ENCODE measurements at regions not wholly inside any gene's neighbourhood (a gene's known extent, or its start where the extent isn't known, plus 50 kb on each side); places are given as distances from the start of the nearest gene placed in this dataset.
A peak's percentile ranks its signal among the peaks of the same experiment; 100 is the strongest.
"Not testable (repeated sequence)": the region's sequence is repeated elsewhere in the genome, so short reads cannot be mapped to it uniquely, and the experiment has no call there.

- not testable (repeated sequence) for H3K4me3 ChIP-seq (ENCODE audit: low read length); H3K9me3 ChIP-seq (replicated peaks; ENCODE audit: control insufficient read depth, low read depth, low read length); H3K36me3 ChIP-seq (ENCODE audit: control insufficient read depth, insufficient read depth, low read length); H3K27me3 ChIP-seq (ENCODE audit: control insufficient read depth, insufficient read depth, low read length)
- H3K4me1 ChIP-seq (ENCODE audit: control insufficient read depth, insufficient read depth, low read length) = peaks cover 18% of the 10 kb centered on the region
- peak overlapping the region; percentile 95 for H3K27ac ChIP-seq (ENCODE audit: low read length)
- DNase-seq = peak; percentile 75
- 60% methylated on average over 1 of the region's 13 CpGs for WGBS (ENCODE audit: insufficient coverage)
These were observed 205.4 kb downstream of the BCAS1 start for GRCh38 chr20:53864765-53865683.

- H3K9me3 ChIP-seq (replicated peaks; ENCODE audit: control insufficient read depth, low read depth, low read length); H3K4me3 ChIP-seq (ENCODE audit: low read length); H3K36me3 ChIP-seq (ENCODE audit: control insufficient read depth, insufficient read depth, low read length); H3K27me3 ChIP-seq (ENCODE audit: control insufficient read depth, insufficient read depth, low read length): not testable (repeated sequence)
- no CpG with 5 or more reads among the region's 10 CpGs for WGBS (ENCODE audit: insufficient coverage)
- H3K4me1 ChIP-seq (ENCODE audit: control insufficient read depth, insufficient read depth, low read length) = peaks cover 23% of the 10 kb centered on the region
- H3K27ac ChIP-seq (ENCODE audit: low read length) = peak overlapping the region; percentile 51
- DNase-seq = peak; percentile 53
These were observed 206.3 kb downstream of the BCAS1 start for GRCh38 chr20:53863923-53864641.

GRCh38 chr20:53863535-53863922, 206.9 kb downstream of the BCAS1 start:
- H3K9me3 ChIP-seq (replicated peaks; ENCODE audit: control insufficient read depth, low read depth, low read length); DNase-seq; H3K4me3 ChIP-seq (ENCODE audit: low read length); H3K36me3 ChIP-seq (ENCODE audit: control insufficient read depth, insufficient read depth, low read length); H3K27ac ChIP-seq (ENCODE audit: low read length); H3K27me3 ChIP-seq (ENCODE audit: control insufficient read depth, insufficient read depth, low read length): not testable (repeated sequence)
- peaks cover 23% of the 10 kb centered on the region for H3K4me1 ChIP-seq (ENCODE audit: control insufficient read depth, insufficient read depth, low read length)
- WGBS (ENCODE audit: insufficient coverage) = no CpG with 5 or more reads among the region's 3 CpGs

GRCh38 chr20:53863039-53863438, 207.4 kb downstream of the BCAS1 start:
- WGBS (ENCODE audit: insufficient coverage) = no CpG with 5 or more reads among the region's 5 CpGs
- H3K27ac ChIP-seq (ENCODE audit: low read length); H3K4me3 ChIP-seq (ENCODE audit: low read length); H3K27me3 ChIP-seq (ENCODE audit: control insufficient read depth, insufficient read depth, low read length); DNase-seq; H3K9me3 ChIP-seq (replicated peaks; ENCODE audit: control insufficient read depth, low read depth, low read length); H3K36me3 ChIP-seq (ENCODE audit: control insufficient read depth, insufficient read depth, low read length): not testable (repeated sequence)
- peaks cover 23% of the 10 kb centered on the region for H3K4me1 ChIP-seq (ENCODE audit: control insufficient read depth, insufficient read depth, low read length)

- DNase-seq; H3K27me3 ChIP-seq (ENCODE audit: control insufficient read depth, insufficient read depth, low read length); H3K36me3 ChIP-seq (ENCODE audit: control insufficient read depth, insufficient read depth, low read length); H3K9me3 ChIP-seq (replicated peaks; ENCODE audit: control insufficient read depth, low read depth, low read length); H3K27ac ChIP-seq (ENCODE audit: low read length); H3K4me3 ChIP-seq (ENCODE audit: low read length): not testable (repeated sequence)
- 100% methylated on average over 2 of the region's 4 CpGs for WGBS (ENCODE audit: insufficient coverage)
- H3K4me1 ChIP-seq (ENCODE audit: control insufficient read depth, insufficient read depth, low read length) = peaks cover 25% of the 10 kb centered on the region
These were observed 207.9 kb downstream of the BCAS1 start for GRCh38 chr20:53862490-53862889.

GRCh38 chr20:53862136-53862397, 208.3 kb downstream of the BCAS1 start:
- no CpG with 5 or more reads among the region's 1 CpG for whole genome bisulfite sequencing (ENCODE audit: insufficient coverage)
- peaks cover 25% of the 10 kb centered on the region for H3K4me1 ChIP-seq (ENCODE audit: control insufficient read depth, insufficient read depth, low read length)
- H3K36me3 ChIP-seq (ENCODE audit: control insufficient read depth, insufficient read depth, low read length); H3K27me3 ChIP-seq (ENCODE audit: control insufficient read depth, insufficient read depth, low read length); H3K9me3 ChIP-seq (replicated peaks; ENCODE audit: control insufficient read depth, low read depth, low read length); DNase-seq; H3K4me3 ChIP-seq (ENCODE audit: low read length); H3K27ac ChIP-seq (ENCODE audit: low read length): not testable (repeated sequence)

- WGBS (ENCODE audit: insufficient coverage) = 8% methylated on average over 2 of the region's 5 CpGs
- H3K4me3 ChIP-seq (ENCODE audit: low read length) = no peak overlapping the region
- H3K4me1 ChIP-seq (ENCODE audit: control insufficient read depth, insufficient read depth, low read length) = peaks cover 12% of the 10 kb centered on the region
- peak overlapping the region; percentile 69 for H3K27ac ChIP-seq (ENCODE audit: low read length)
- DNase-seq = peak; percentile 96
- no peaks in the 10 kb centered on the region for H3K36me3 ChIP-seq (ENCODE audit: control insufficient read depth, insufficient read depth, low read length)
- H3K27me3 ChIP-seq (ENCODE audit: control insufficient read depth, insufficient read depth, low read length) = no peaks in the 10 kb centered on the region
- no peaks in the 10 kb centered on the region for H3K9me3 ChIP-seq (replicated peaks; ENCODE audit: control insufficient read depth, low read depth, low read length)
These were observed 210.7 kb downstream of the BCAS1 start for GRCh38 chr20:53859684-53860083.

- H3K9me3 ChIP-seq (replicated peaks; ENCODE audit: control insufficient read depth, low read depth, low read length); DNase-seq; H3K27me3 ChIP-seq (ENCODE audit: control insufficient read depth, insufficient read depth, low read length); H3K4me3 ChIP-seq (ENCODE audit: low read length); H3K27ac ChIP-seq (ENCODE audit: low read length); H3K36me3 ChIP-seq (ENCODE audit: control insufficient read depth, insufficient read depth, low read length): not testable (repeated sequence)
- WGBS (ENCODE audit: insufficient coverage) = 92% methylated on average over 2 of the region's 5 CpGs
- H3K4me1 ChIP-seq (ENCODE audit: control insufficient read depth, insufficient read depth, low read length) = peaks cover 12% of the 10 kb centered on the region
These were observed 211.4 kb downstream of the BCAS1 start for GRCh38 chr20:53859009-53859408.

- WGBS (ENCODE audit: insufficient coverage) = 100% methylated on average over 2 of the region's 3 CpGs
- not testable (repeated sequence) for H3K9me3 ChIP-seq (replicated peaks; ENCODE audit: control insufficient read depth, low read depth, low read length); H3K27me3 ChIP-seq (ENCODE audit: control insufficient read depth, insufficient read depth, low read length); H3K4me1 ChIP-seq (ENCODE audit: control insufficient read depth, insufficient read depth, low read length); H3K4me3 ChIP-seq (ENCODE audit: low read length); DNase-seq; H3K27ac ChIP-seq (ENCODE audit: low read length); H3K36me3 ChIP-seq (ENCODE audit: control insufficient read depth, insufficient read depth, low read length)
These were observed 211.9 kb downstream of the BCAS1 start for GRCh38 chr20:53858516-53858915.

GRCh38 chr20:53857723-53858236, 212.6 kb downstream of the BCAS1 start:
- Histone ChIP-seq H3K27ac (ENCODE audit: low read length) (no peak overlapping the region), H3K4me3 (ENCODE audit: low read length) (no peak overlapping the region), H3K9me3 (replicated peaks; ENCODE audit: control insufficient read depth, low read depth, low read length) (no peaks in the 10 kb centered on the region), H3K4me1 (ENCODE audit: control insufficient read depth, insufficient read depth, low read length) (peaks cover 9% of the 10 kb centered on the region), H3K27me3 (ENCODE audit: control insufficient read depth, insufficient read depth, low read length) (no peaks in the 10 kb centered on the region), H3K36me3 (ENCODE audit: control insufficient read depth, insufficient read depth, low read length) (no peaks in the 10 kb centered on the region)
- no CpG with 5 or more reads among the region's 7 CpGs for WGBS (ENCODE audit: insufficient coverage)
- DNase-seq = no peak

Data from muscle of leg (tissue), 3 donors.